MCF 10A (cell line): ENCODE measurements at regions not wholly inside any gene's neighbourhood (a gene's known extent, or its start where the extent isn't known, plus 50 kb on each side); places are given as distances from the start of the nearest gene placed in this dataset.

Experiments used
- BruUV-seq: library from RNA; stranded (reverse); fragments of 400-500 nt; replicated peaks from 2 replicates; lab custom pipeline; 2021; lab: Mats Ljungman, UMichigan
- CTCF ChIA-PET: fragments of 300-600 bp; sonication (Branson Sonifier 250); formaldehyde crosslinking; extraction: SDS; loops from one replicate; lab custom pipeline; 2021; ENCODE audit warnings: antibody characterized with exemption, inconsistent platforms; lab: Yijun Ruan, JAX
- POLR2A ChIA-PET: fragments of 300-600, 350-650 bp; sonication (Branson Sonifier 250); formaldehyde crosslinking; extraction: SDS; loops from one replicate; lab custom pipeline; 2020; ENCODE audit warnings: antibody characterized with exemption, inconsistent platforms; lab: Yijun Ruan, JAX
- DNase-seq: peaks from one replicate; pipeline ENCODE4 v3.0.0-alpha.2; 2018; ENCODE audit not compliant: unreplicated experiment
- H3K27ac Mint-ChIP-seq: one replicate; pipeline ENCODE4 v1.8.0; 2022; ENCODE audit warnings: mild to moderate bottlenecking, low read depth, mixed read lengths; ENCODE audit not compliant: unreplicated experiment
- H3K27me3 Mint-ChIP-seq: one replicate; pipeline ENCODE4 v1.8.0; 2022; ENCODE audit warnings: mixed read lengths; ENCODE audit not compliant: insufficient read depth, unreplicated experiment
- H3K36me3 Mint-ChIP-seq: one replicate; pipeline ENCODE4 v1.8.0; 2022; ENCODE audit warnings: mild to moderate bottlenecking, moderate library complexity, mixed read lengths; ENCODE audit not compliant: insufficient read depth, unreplicated experiment
- H3K4me1 Mint-ChIP-seq: one replicate; pipeline ENCODE4 v1.8.0; 2022; ENCODE audit warnings: mixed read lengths; ENCODE audit not compliant: insufficient read depth, unreplicated experiment
- H3K4me3 Mint-ChIP-seq: one replicate; pipeline ENCODE4 v1.8.0; 2022; ENCODE audit warnings: mild to moderate bottlenecking, moderate library complexity, mixed read lengths; ENCODE audit not compliant: unreplicated experiment
- H3K9me3 Mint-ChIP-seq: one replicate; pipeline ENCODE4 v1.8.0; 2022; ENCODE audit warnings: mixed read lengths; ENCODE audit not compliant: unreplicated experiment
- CTCF ChIP-seq: fragments of 200-600 bp; IDR thresholded peaks from one replicate; pipeline ENCODE4 v1.8.0; 2022; ENCODE audit warnings: antibody characterized with exemption, mild to moderate bottlenecking; ENCODE audit not compliant: unreplicated experiment
- intact Hi-C: fragments of 100-400 bp; cut with micrococcal nuclease; formaldehyde crosslinking; loops from 2 replicates; pipeline ENCODE4 v1.14.1; 2022

GRCh38 chr5:30453168-30453567, 740.3 kb upstream of the CDH6 start:
- H3K27ac Mint-ChIP-seq = no peak overlapping the region
- intact Hi-C loops = no loop called here
- no peaks in the 10 kb centered on the region for H3K36me3 Mint-ChIP-seq
- ChIA-PET POLR2A (interaction anchor here (0.7 kb wide), 1 partner anchor 21 kb away, joined by 4 read pairs; no protein-coding TSS in a partner anchor), CTCF (no interaction called here)
- BruUV-seq = no TSS peak
- no peaks in the 10 kb centered on the region for H3K4me1 Mint-ChIP-seq
- H3K9me3 Mint-ChIP-seq = peaks cover 15% of the 10 kb centered on the region
- no peak for TF ChIP-seq CTCF
- no peak overlapping the region for H3K4me3 Mint-ChIP-seq
- no peak for DNase-seq
- no peaks in the 10 kb centered on the region for H3K27me3 Mint-ChIP-seq

GRCh38 chr5:30450153-30450552, 743.3 kb upstream of the CDH6 start:
- DNase-seq = no peak
- no peaks in the 10 kb centered on the region for H3K4me1 Mint-ChIP-seq
- POLR2A ChIA-PET = no interaction called here
- peak overlapping the region; percentile 6 for H3K27ac Mint-ChIP-seq
- no peaks in the 10 kb centered on the region for H3K36me3 Mint-ChIP-seq
- intact Hi-C loops = no loop called here
- BruUV-seq = no TSS peak
- H3K9me3 Mint-ChIP-seq = peaks cover 12% of the 10 kb centered on the region
- CTCF ChIA-PET = interaction anchor here (1.0 kb wide), 1 partner anchor 825 kb away, joined by 3 read pairs; no protein-coding TSS in a partner anchor
- H3K4me3 Mint-ChIP-seq = no peak overlapping the region
- no peak for TF ChIP-seq CTCF
- no peaks in the 10 kb centered on the region for H3K27me3 Mint-ChIP-seq

- Mint-ChIP-seq H3K36me3 (no peaks in the 10 kb centered on the region), H3K27me3 (no peaks in the 10 kb centered on the region), H3K27ac (no peak overlapping the region), H3K9me3 (peaks cover 7% of the 10 kb centered on the region), H3K4me1 (no peaks in the 10 kb centered on the region), H3K4me3 (no peak overlapping the region)
- no peak for DNase-seq
- no peak for TF ChIP-seq CTCF
- BruUV-seq = no TSS peak
- CTCF ChIA-PET = interaction anchor here (0.6 to 0.7 kb wide), 2 partner anchors 810 to 1082 kb away, joined by 3 read pairs; no protein-coding TSS in a partner anchor
- POLR2A ChIA-PET = interaction anchor here (0.6 kb wide), 1 partner anchor 782 kb away, joined by 3 read pairs; no protein-coding TSS in a partner anchor
- intact Hi-C loops = no loop called here
Measured at GRCh38 chr5:30447431-30447830, 746.1 kb upstream of the CDH6 start.

GRCh38 chr5:30446456-30446855, 747.0 kb upstream of the CDH6 start:
- no peak overlapping the region for H3K4me3 Mint-ChIP-seq
- POLR2A ChIA-PET = no interaction called here
- CTCF ChIA-PET = no interaction called here
- DNase-seq = no peak
- TF ChIP-seq CTCF = no peak
- no peak overlapping the region for H3K27ac Mint-ChIP-seq
- H3K36me3 Mint-ChIP-seq = no peaks in the 10 kb centered on the region
- no peaks in the 10 kb centered on the region for H3K27me3 Mint-ChIP-seq
- intact Hi-C loops = no loop called here
- BruUV-seq = no TSS peak
- no peaks in the 10 kb centered on the region for H3K4me1 Mint-ChIP-seq
- H3K9me3 Mint-ChIP-seq = peaks cover 13% of the 10 kb centered on the region
